Endothelial cell of umbilical vein (primary cell): ENCODE measurements at regions not wholly inside any gene's neighbourhood (a gene's known extent, or its start where the extent isn't known, plus 50 kb on each side); places are given as distances from the start of the nearest gene placed in this dataset.

Experiments used
- BruUV-seq: library from RNA; stranded (reverse); fragments of 400-500 nt; replicated peaks from 2 replicates; lab custom pipeline; 2021; lab: Mats Ljungman, UMichigan
- CTCF ChIA-PET: fragments of 300-600, 350-600 bp; sonication (Branson Sonifier 250); formaldehyde crosslinking; loops from one replicate; lab custom pipeline; 2021; ENCODE audit warnings: antibody characterized with exemption, inconsistent platforms; lab: Charles Lee
- POLR2A ChIA-PET: fragments of 300-600, 350-600 bp; sonication (Branson Sonifier 250); formaldehyde crosslinking; loops from one replicate; lab custom pipeline; 2021; ENCODE audit warnings: antibody characterized with exemption, inconsistent platforms; lab: Charles Lee
- DNase-seq: peaks from one replicate; pipeline ENCODE4 v3.0.0-alpha.2; 2011; ENCODE audit warnings: low read depth, low spot score
- FAIRE-seq: peaks from 2 replicates; lab custom pipeline; 2011; peaks lifted over from hg19 to GRCh38; lab: Jason Lieb, UNC
- H2AFZ ChIP-seq: 2 replicates; pipeline ENCODE4 v1.6.0; 2012; ENCODE audit warnings: low read depth, low read length, control low read depth, inconsistent platforms
- H3K27ac ChIP-seq: 2 replicates; pipeline ENCODE4 v1.5.1; 2011; ENCODE audit warnings: low read depth, mild to moderate bottlenecking, control low read depth, low read length, moderate library complexity; ENCODE audit not compliant: insufficient read depth
- H3K27me3 ChIP-seq, 2 experiments: 2 replicates each; pipeline versions ENCODE4 v1.6.0 to v1.6.1; 2011; ENCODE audit warnings: low read length in 2 of 2, mixed read lengths in 1 of 2; ENCODE audit not compliant: control insufficient read depth in 2 of 2, insufficient read depth in 2 of 2
- H3K36me3 ChIP-seq, 2 experiments: 2 replicates in 1 of 2; 3 replicates in 1 of 2; pipeline ENCODE4 v1.5.1; 2011; ENCODE audit warnings: low read length in 2 of 2, mild to moderate bottlenecking in 1 of 2, moderate library complexity in 1 of 2; ENCODE audit not compliant: control insufficient read depth in 2 of 2, insufficient read depth in 2 of 2; ENCODE audit errors: extremely low read depth in 1 of 2
- H3K4me1 ChIP-seq: 3 replicates; pipeline ENCODE4 v1.5.1; 2011; ENCODE audit warnings: mild to moderate bottlenecking, low read length; ENCODE audit not compliant: control insufficient read depth, insufficient read depth; ENCODE audit errors: extremely low read depth
- H3K4me2 ChIP-seq: 2 replicates; pipeline ENCODE4 v1.6.1; 2011; ENCODE audit warnings: low read length, control low read depth, mixed read lengths; ENCODE audit not compliant: insufficient read depth
- H3K4me3 ChIP-seq, 3 experiments: fragments of 200-600 bp in 1 of 3; sonication (generic), shearing (Covaris generic) in 1 of 3; replicated peaks in 1 of 3; 2 replicates each; pipeline ENCODE4 v1.5.1; 2011 to 2016; ENCODE audit warnings: control low read depth in 3 of 3, low read length in 3 of 3, mild to moderate bottlenecking in 2 of 3, inconsistent platforms in 1 of 3, low read depth in 1 of 3, moderate library complexity in 1 of 3; ENCODE audit not compliant: insufficient read depth in 1 of 3
- H3K79me2 ChIP-seq: 2 replicates; pipeline ENCODE4 v1.6.0; 2012; ENCODE audit warnings: low read length, inconsistent platforms; ENCODE audit not compliant: control insufficient read depth, insufficient read depth
- H3K9ac ChIP-seq: replicated peaks from 2 replicates; pipeline ENCODE3; 2011; ENCODE audit warnings: low read length, control low read depth; ENCODE audit not compliant: insufficient read depth; ENCODE audit errors: extremely low read depth
- H3K9me1 ChIP-seq: replicated peaks from 3 replicates; pipeline ENCODE4 v1.6.0; 2011; ENCODE audit warnings: mild to moderate bottlenecking, low read length; ENCODE audit not compliant: control insufficient read depth, insufficient read depth; ENCODE audit errors: extremely low read depth
- H3K9me3 ChIP-seq: replicated peaks from 2 replicates; pipeline ENCODE4 v1.5.1; 2012; ENCODE audit warnings: low read length, inconsistent platforms; ENCODE audit not compliant: control insufficient read depth, insufficient read depth
- H4K20me1 ChIP-seq: replicated peaks from 2 replicates; pipeline ENCODE3; 2011; ENCODE audit warnings: mild to moderate bottlenecking, low read length; ENCODE audit not compliant: control insufficient read depth, insufficient read depth; ENCODE audit errors: extremely low read depth
- EZH2 ChIP-seq: IDR thresholded peaks from 2 replicates; pipeline ENCODE4 v1.6.1; 2012; ENCODE audit warnings: borderline replicate concordance, low read depth, mild to moderate bottlenecking, moderate library complexity, low read length, inconsistent platforms; ENCODE audit not compliant: severe bottlenecking
- FOS ChIP-seq: IDR thresholded peaks from 2 replicates; pipeline ENCODE4 v1.6.1; 2011; ENCODE audit warnings: mild to moderate bottlenecking, low read length, moderate library complexity, borderline replicate concordance; ENCODE audit not compliant: insufficient read depth
- GATA2 ChIP-seq: IDR thresholded peaks from 2 replicates; pipeline ENCODE4 v1.7.0; 2011; ENCODE audit warnings: low read depth, mild to moderate bottlenecking, moderate library complexity, mixed read lengths, low read length; ENCODE audit not compliant: insufficient read length, insufficient read depth
- JUN ChIP-seq: IDR thresholded peaks from 2 replicates; pipeline ENCODE4 v1.6.1; 2011; ENCODE audit warnings: borderline replicate concordance, low read depth; ENCODE audit not compliant: insufficient read length, insufficient read depth
- MYC ChIP-seq: IDR thresholded peaks from one replicate; pipeline ENCODE4 v1.6.1; 2011; ENCODE audit warnings: mild to moderate bottlenecking, low read depth, low read length
- POLR2A ChIP-seq: IDR thresholded peaks from 2 replicates; pipeline ENCODE4 v1.6.1; 2012; ENCODE audit warnings: low read depth, mild to moderate bottlenecking, control low read depth, low read length
- POLR2AphosphoS5 ChIP-seq: IDR thresholded peaks from 2 replicates; pipeline ENCODE4 v1.6.1; 2012; ENCODE audit warnings: low read depth, mild to moderate bottlenecking, control low read depth, low read length, moderate library complexity; ENCODE audit not compliant: insufficient read depth
- dilution Hi-C: fragments of 300-500 bp; cut with MboI; formaldehyde crosslinking; loops from one replicate; pipeline ENCODE4 v1.15.0; 2019; ENCODE audit warnings: low sequenced_read_pairs; ENCODE audit not compliant: extremely low pct_ligation_motif_present
- intact Hi-C: fragments of 100-400 bp; cut with micrococcal nuclease; formaldehyde crosslinking; loops from one replicate; pipeline ENCODE4 v1.10.0; 2022
- TF ChIP-seq, protein P1 (sequence below): IDR thresholded peaks from 2 replicates; pipeline ENCODE4 v1.6.1; 2011; ENCODE audit not compliant: insufficient read depth, insufficient read length
- TF ChIP-seq, protein P2 (sequence below), 2 donors: IDR thresholded peaks; 1 replicate in 1 of 2; 2 replicates in 1 of 2; pipeline ENCODE4 v1.5.1; 2011; ENCODE audit warnings: low read length in 2 of 2, mild to moderate bottlenecking in 2 of 2, moderate library complexity in 2 of 2, control low read depth in 1 of 2, inconsistent platforms in 1 of 2, low read depth in 1 of 2; ENCODE audit not compliant: insufficient read depth in 1 of 2; ENCODE audit errors: extremely low read depth in 1 of 2

DNA sequence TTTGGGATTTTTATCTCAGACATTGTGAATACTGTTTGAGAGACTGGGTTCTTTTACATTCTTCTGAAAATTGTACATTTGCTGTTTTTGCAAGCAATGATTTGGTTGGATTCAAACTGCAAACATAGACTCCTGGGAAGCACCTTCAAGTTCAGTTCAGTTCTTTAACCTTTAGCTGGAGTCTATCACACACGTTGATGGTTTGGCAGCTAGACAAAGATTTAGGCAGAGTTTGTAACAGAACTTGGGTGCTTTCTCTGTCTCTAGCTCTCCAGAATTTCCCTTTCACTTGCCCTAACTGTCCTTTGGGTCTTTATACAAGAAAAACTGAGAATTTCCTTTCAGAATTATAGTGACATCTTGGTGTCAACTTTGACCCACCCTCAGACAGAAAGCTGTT is 556.6 kb downstream of the DIAPH3 start:
- FAIRE-seq (no peak), DNase-seq (no peak)
- BruUV-seq, result no TSS peak
- H4K20me1 ChIP-seq, result no peaks in the 10 kb centered on the region
- no peaks in the 10 kb centered on the region for H3K79me2 ChIP-seq
- intact Hi-C loops (no loop called here), dilution Hi-C loops (no loop called here)
- no peaks in the 10 kb centered on the region for H3K9me1 ChIP-seq
- no peak overlapping the region for H3K4me2 ChIP-seq
- H2AFZ ChIP-seq, result no peak overlapping the region
- no peaks in the 10 kb centered on the region for H3K4me1 ChIP-seq
- H3K27me3 ChIP-seq, result no peaks in the 10 kb centered on the region
- no peak overlapping the region for H3K9ac ChIP-seq
- POLR2A ChIA-PET, result no interaction called here
- CTCF ChIA-PET, result no interaction called here
- H3K9me3 ChIP-seq, result no peaks in the 10 kb centered on the region
- H3K27ac ChIP-seq, result no peak overlapping the region
- no peak overlapping the region for H3K4me3 ChIP-seq
- H3K36me3 ChIP-seq, result no peaks in the 10 kb centered on the region
- TF ChIP-seq POLR2A, result no peak
- TF ChIP-seq GATA2, result no peak
- TF ChIP-seq FOS, result no peak
- TF ChIP-seq, protein P1, sequence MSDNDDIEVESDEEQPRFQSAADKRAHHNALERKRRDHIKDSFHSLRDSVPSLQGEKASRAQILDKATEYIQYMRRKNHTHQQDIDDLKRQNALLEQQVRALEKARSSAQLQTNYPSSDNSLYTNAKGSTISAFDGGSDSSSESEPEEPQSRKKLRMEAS, result no peak
- TF ChIP-seq, protein P2, sequence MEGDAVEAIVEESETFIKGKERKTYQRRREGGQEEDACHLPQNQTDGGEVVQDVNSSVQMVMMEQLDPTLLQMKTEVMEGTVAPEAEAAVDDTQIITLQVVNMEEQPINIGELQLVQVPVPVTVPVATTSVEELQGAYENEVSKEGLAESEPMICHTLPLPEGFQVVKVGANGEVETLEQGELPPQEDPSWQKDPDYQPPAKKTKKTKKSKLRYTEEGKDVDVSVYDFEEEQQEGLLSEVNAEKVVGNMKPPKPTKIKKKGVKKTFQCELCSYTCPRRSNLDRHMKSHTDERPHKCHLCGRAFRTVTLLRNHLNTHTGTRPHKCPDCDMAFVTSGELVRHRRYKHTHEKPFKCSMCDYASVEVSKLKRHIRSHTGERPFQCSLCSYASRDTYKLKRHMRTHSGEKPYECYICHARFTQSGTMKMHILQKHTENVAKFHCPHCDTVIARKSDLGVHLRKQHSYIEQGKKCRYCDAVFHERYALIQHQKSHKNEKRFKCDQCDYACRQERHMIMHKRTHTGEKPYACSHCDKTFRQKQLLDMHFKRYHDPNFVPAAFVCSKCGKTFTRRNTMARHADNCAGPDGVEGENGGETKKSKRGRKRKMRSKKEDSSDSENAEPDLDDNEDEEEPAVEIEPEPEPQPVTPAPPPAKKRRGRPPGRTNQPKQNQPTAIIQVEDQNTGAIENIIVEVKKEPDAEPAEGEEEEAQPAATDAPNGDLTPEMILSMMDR (IDR thresholded peaks at IDR 0.05; ENCODE audit: extremely low read depth in 1 of 2, insufficient read depth in 1 of 2, low read depth in 1 of 2, low read length in 2 of 2), result no peak

DNA sequence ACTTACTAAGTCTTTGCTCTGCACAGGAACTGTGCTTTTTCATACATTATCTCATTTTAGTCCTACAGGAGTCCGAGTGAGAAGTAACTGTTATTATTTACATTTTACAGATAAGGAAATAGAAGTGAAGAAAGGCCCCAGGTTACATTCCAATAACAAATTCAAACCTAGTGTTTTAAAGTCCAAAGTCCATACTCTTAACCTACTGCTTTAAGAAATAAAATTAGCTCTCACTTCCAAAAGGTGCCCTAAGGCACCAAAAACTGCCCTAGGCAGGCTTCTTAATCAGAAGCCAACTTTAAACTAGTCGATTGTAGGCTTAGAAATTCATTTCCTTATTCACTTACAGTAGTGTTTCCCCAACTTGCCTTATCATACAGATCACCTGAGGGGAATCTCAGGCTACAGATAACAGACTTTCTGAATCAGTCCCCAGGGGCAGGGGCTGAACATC is 555.9 kb downstream of the DIAPH3 start:
- Histone ChIP-seq H3K9me1 (no peaks in the 10 kb centered on the region), H3K79me2 (no peaks in the 10 kb centered on the region), H3K4me2 (no peak overlapping the region), H2AFZ (no peak overlapping the region), H3K4me1 (no peaks in the 10 kb centered on the region), H3K27ac (no peak overlapping the region), H3K9ac (no peak overlapping the region), H3K36me3 (no peaks in the 10 kb centered on the region), H3K4me3 (no peak overlapping the region), H3K9me3 (no peaks in the 10 kb centered on the region), H4K20me1 (no peaks in the 10 kb centered on the region), H3K27me3 (no peaks in the 10 kb centered on the region)
- FAIRE-seq, result no peak
- intact Hi-C loops (no loop called here), dilution Hi-C loops (no loop called here)
- POLR2A ChIA-PET, result no interaction called here
- DNase-seq, result no peak
- BruUV-seq, result no TSS peak
- CTCF ChIA-PET, result interaction anchor here (2.0 kb wide), 1 partner anchor 10 kb away, joined by 5 read pairs; no protein-coding TSS in a partner anchor
- TF ChIP-seq EZH2 (no peak), POLR2A (no peak), GATA2 (no peak), POLR2AphosphoS5 (no peak), MYC (no peak), JUN (no peak), FOS (no peak)
- TF ChIP-seq, protein P2 (IDR thresholded peaks at IDR 0.05; ENCODE audit: extremely low read depth in 1 of 2, insufficient read depth in 1 of 2, low read depth in 1 of 2, low read length in 2 of 2), result no peak
- TF ChIP-seq, protein P1, result no peak
